GM13976 (cell line): ENCODE measurements at regions not wholly inside any gene's neighbourhood (a gene's known extent, or its start where the extent isn't known, plus 50 kb on each side); places are given as distances from the start of the nearest gene placed in this dataset.

Source experiments
- DNase-seq: peaks from one replicate; pipeline ENCODE4 v3.0.0; 2012; ENCODE audit warnings: low spot score
- in situ Hi-C: fragments of 300-500 bp; cut with MboI; formaldehyde crosslinking; loops from one replicate; pipeline ENCODE4 v1.12.0; 2022; ENCODE audit warnings: low sequenced_read_pairs, mixed read lengths, inconsistent platforms; ENCODE audit not compliant: unreplicated experiment
- TF ChIP-seq, protein P1 (sequence below): IDR thresholded peaks from 2 replicates; pipeline ENCODE4 v1.5.1; 2012; ENCODE audit warnings: borderline replicate concordance, mild to moderate bottlenecking; ENCODE audit not compliant: insufficient read depth; ENCODE audit errors: extremely low read depth, missing control alignments, control extremely low read depth

DNA sequence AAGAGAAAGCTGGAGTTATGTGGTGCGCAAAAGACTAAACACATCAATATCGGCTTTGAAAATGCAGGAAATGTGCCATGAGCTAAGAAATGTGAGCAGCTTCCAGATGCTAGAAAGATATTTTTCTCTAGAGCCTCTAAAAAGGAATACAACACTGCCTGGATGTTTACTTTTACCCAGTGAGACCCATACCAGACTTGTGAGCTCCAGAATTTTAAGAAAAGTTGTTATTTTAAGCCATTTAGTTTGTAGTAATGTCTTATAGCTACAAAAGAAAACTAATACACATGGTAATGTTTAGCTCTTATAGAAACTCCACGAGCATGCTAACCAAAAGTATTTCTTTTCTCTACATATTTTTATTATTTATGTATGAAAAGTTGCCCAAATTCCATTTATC, 1389.4 kb downstream of the C4orf33 start:
- in situ Hi-C loops, result no loop called here
- TF ChIP-seq, protein P1, sequence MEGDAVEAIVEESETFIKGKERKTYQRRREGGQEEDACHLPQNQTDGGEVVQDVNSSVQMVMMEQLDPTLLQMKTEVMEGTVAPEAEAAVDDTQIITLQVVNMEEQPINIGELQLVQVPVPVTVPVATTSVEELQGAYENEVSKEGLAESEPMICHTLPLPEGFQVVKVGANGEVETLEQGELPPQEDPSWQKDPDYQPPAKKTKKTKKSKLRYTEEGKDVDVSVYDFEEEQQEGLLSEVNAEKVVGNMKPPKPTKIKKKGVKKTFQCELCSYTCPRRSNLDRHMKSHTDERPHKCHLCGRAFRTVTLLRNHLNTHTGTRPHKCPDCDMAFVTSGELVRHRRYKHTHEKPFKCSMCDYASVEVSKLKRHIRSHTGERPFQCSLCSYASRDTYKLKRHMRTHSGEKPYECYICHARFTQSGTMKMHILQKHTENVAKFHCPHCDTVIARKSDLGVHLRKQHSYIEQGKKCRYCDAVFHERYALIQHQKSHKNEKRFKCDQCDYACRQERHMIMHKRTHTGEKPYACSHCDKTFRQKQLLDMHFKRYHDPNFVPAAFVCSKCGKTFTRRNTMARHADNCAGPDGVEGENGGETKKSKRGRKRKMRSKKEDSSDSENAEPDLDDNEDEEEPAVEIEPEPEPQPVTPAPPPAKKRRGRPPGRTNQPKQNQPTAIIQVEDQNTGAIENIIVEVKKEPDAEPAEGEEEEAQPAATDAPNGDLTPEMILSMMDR, result no peak
- no peak for DNase-seq

DNA sequence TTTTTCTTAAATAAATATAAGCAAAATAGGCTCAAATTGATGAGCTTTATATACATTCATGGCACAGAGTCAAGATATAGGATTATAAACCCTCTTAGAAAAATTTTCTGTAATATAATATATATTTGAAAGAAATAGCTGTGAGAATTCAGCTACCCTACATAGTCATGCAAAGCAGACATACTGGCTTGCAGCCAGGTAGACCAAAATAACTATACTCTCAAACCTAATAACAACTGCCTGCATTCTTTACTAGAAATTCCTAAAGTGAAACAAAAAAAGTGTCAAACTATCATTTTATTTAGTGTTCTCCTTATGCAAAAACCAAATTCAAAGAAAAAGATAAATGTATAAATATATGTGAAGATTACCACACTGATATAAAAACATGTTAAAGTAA, 1390.2 kb downstream of the C4orf33 start:
- in situ Hi-C loops, result no loop called here
- DNase-seq, result no peak
- TF ChIP-seq, protein P1, result no peak

DNA sequence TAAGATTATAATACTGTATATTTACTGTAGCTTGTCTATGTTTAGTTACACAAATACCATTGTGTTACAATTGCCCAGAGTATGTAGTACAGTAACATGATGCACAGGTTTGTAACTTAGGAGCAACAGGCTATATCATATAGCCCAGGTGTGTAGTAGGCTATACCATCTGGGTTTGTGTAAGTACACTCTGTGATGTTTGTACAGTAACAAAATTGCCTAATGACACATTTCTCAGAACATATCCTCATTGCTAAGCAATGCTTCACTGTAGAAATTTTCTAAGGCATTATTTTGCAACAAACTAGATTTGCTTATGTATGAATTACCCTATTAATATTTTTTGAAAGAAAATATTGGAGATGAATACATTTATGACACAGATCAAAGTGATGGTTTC, 1390.9 kb downstream of the C4orf33 start:
- DNase-seq, result no peak

DNA sequence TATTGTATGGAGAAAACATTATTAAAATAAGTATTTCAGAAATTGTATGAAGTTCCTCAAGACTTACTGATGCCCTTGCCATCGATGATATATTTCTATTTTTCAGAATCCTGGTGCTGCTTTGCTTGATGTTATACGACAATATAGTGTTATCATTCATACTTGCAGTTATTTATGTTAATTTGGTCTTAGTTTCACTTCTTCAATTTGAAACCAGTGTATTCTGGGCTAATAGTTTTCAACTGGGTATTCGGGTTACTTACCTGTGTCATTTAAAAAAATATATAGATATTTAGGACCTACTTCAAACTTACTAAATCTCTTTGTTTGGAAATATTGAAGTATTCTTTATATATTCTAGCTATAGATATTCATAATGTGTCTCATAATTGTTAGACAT, 1414.7 kb downstream of the C4orf33 start:
- in situ Hi-C loops, result no loop called here
- TF ChIP-seq, protein P1, result no peak
- DNase-seq, result no peak

More for the DNA sequence above, 1390.9 kb downstream of the C4orf33 start:
- in situ Hi-C loops, result no loop called here
- TF ChIP-seq, protein P1, result no peak

DNA sequence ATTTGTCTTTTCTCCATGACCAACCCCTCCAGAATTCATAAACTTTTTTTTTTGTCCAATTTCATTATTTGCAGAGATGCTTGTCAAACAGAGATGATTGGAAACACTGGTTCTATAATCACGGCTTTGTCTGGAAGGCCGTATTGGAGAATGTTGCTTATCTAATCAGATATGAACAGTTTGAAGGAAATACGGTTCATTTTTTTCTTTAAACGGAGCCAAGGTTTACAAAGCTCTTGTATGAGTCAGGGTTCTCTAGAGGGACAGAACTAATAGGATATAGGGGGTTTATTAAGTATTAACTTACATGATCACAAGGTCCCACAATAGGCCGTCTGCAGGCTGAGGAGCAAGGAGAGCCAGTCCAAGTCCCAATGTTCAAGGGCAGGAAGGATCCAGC, 1415.8 kb downstream of the C4orf33 start:
- TF ChIP-seq, protein P1, result no peak
- in situ Hi-C loops, result no loop called here
- DNase-seq, result no peak

DNA sequence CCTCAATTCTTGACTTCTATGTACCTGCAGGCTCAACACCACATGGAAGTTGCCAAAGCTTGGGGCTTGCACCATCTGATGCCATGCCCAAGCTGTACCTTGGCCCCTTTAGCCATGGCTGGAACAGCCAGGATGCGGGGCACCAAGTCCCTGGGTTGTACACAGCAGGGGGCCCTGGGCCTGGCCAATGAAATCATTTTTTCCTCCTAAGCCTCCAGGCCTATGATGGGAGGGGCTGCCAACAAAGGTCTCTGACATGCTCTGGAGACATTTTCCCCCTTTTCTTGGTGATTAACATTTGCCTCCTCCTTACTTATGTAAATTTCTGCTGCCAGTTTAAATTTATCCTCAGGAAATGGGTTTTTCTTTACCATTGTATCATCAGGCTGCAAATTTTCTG, 1428.1 kb downstream of the C4orf33 start:
- TF ChIP-seq, protein P1, result no peak
- in situ Hi-C loops, result no loop called here
- no peak for DNase-seq

DNA sequence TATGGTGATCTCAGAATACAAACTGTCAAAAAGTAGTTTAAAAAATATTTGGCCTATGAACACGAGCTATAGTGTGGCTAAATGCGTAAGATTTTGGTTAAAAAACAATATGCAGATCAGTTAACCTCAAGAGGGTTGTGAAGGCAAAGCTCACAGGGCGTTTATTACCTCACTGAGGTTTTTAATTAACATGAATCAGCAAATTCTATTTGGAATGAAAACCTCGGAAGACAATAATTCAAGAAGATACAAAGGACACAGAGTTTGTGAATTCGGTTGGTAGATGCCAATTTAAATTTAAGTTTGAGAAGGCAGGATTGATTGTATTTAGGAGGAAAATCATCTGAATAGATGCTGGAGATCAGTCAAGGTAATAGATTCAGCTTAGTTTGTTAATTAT, 1434.6 kb downstream of the C4orf33 start:
- TF ChIP-seq, protein P1, result no peak
- in situ Hi-C loops, result no loop called here
- DNase-seq, result no peak
